IMR-90 (cell line): ENCODE measurements at regions not wholly inside any gene's neighbourhood (a gene's known extent, or its start where the extent isn't known, plus 50 kb on each side); places are given as distances from the start of the nearest gene placed in this dataset.

Experiments used
- ATAC-seq: fragments of 200-7000 bp; cut with Tn5 transposase; 2 replicates; pipeline ENCODE4 v1.9.1; 2020; ENCODE audit warnings: low read depth, mild to moderate bottlenecking, moderate library complexity
- BruUV-seq: library from RNA; stranded (reverse); fragments of 400-500 nt; replicated peaks from 2 replicates; lab custom pipeline; 2021; lab: Mats Ljungman, UMichigan
- CTCF ChIA-PET: fragments of 300-600 bp; formaldehyde crosslinking; extraction: SDS; loops from one replicate; lab custom pipeline; 2021; ENCODE audit warnings: antibody characterized with exemption; lab: Yijun Ruan, JAX
- POLR2A ChIA-PET: fragments of 300-600 bp; sonication (Branson Sonifier 250); formaldehyde crosslinking; loops from one replicate; lab custom pipeline; 2022; ENCODE audit warnings: antibody characterized with exemption; ENCODE audit not compliant: unreplicated experiment; lab: Charles Lee
- DNase-seq: peaks from one replicate; pipeline ENCODE4 v3.0.0; 2013
- H2AFZ ChIP-seq: replicated peaks from 2 replicates; pipeline ENCODE3; 2013; ENCODE audit warnings: low read length, mild to moderate bottlenecking; ENCODE audit not compliant: poor library complexity
- H2AK5ac ChIP-seq: 2 replicates; pipeline ENCODE4 v1.6.1; 2013; ENCODE audit warnings: low read depth, low read length, inconsistent platforms
- H2AK9ac ChIP-seq: replicated peaks from 2 replicates; pipeline ENCODE3; 2013; ENCODE audit warnings: mild to moderate bottlenecking, low read depth, low read length, moderate library complexity; ENCODE audit not compliant: poor library complexity
- H2BK120ac ChIP-seq: 2 replicates; pipeline ENCODE4 v1.6.1; 2013; ENCODE audit warnings: low read depth, low read length, inconsistent platforms
- H2BK15ac ChIP-seq: 3 replicates; pipeline ENCODE4 v1.6.1; 2013; ENCODE audit warnings: low read depth, low read length, inconsistent platforms
- H2BK20ac ChIP-seq: 2 replicates; pipeline ENCODE4 v1.6.1; 2013; ENCODE audit warnings: low read depth, mild to moderate bottlenecking, inconsistent platforms, low read length, moderate library complexity
- H2BK5ac ChIP-seq: 2 replicates; pipeline ENCODE4 v1.6.1; 2013; ENCODE audit warnings: mild to moderate bottlenecking, low read depth, low read length, inconsistent platforms; ENCODE audit not compliant: poor library complexity, severe bottlenecking
- H3K14ac ChIP-seq: replicated peaks from 2 replicates; pipeline ENCODE4 v1.6.1; 2013; ENCODE audit warnings: low read depth, low read length, inconsistent platforms
- H3K18ac ChIP-seq: 2 replicates; pipeline ENCODE4 v1.6.1; 2013; ENCODE audit warnings: low read depth, low read length, control low read depth
- H3K23ac ChIP-seq: 2 replicates; pipeline ENCODE4 v1.6.1; 2013; ENCODE audit warnings: low read depth, low read length, inconsistent platforms
- H3K27ac ChIP-seq: 2 replicates; pipeline ENCODE4 v1.5.1; 2013; ENCODE audit warnings: mild to moderate bottlenecking, control low read depth, low read length; ENCODE audit not compliant: insufficient read depth
- H3K27me3 ChIP-seq: 2 replicates; pipeline ENCODE4 v1.6.1; 2013; ENCODE audit warnings: low read length; ENCODE audit not compliant: control insufficient read depth, insufficient read depth
- H3K36me3 ChIP-seq: 2 replicates; pipeline ENCODE4 v1.6.1; 2013; ENCODE audit warnings: low read length, mixed read lengths; ENCODE audit not compliant: control insufficient read depth, insufficient read depth
- H3K4ac ChIP-seq: 2 replicates; pipeline ENCODE4 v1.6.1; 2013; ENCODE audit warnings: low read depth, low read length, inconsistent platforms
- H3K4me1 ChIP-seq: 2 replicates; pipeline ENCODE4 v1.6.1; 2013; ENCODE audit warnings: low read length, mixed read lengths; ENCODE audit not compliant: control insufficient read depth, insufficient read depth
- H3K4me2 ChIP-seq: 2 replicates; pipeline ENCODE4 v1.6.1; 2013; ENCODE audit warnings: low read depth, mild to moderate bottlenecking, control low read depth, low read length, moderate library complexity
- H3K4me3 ChIP-seq: 2 replicates; pipeline ENCODE4 v1.5.1; 2013; ENCODE audit warnings: low read depth, mild to moderate bottlenecking, control low read depth, low read length, moderate library complexity; ENCODE audit not compliant: insufficient read depth
- H3K56ac ChIP-seq: 2 replicates; pipeline ENCODE4 v1.6.1; 2013; ENCODE audit warnings: low read length, inconsistent platforms; ENCODE audit not compliant: insufficient read depth; ENCODE audit errors: extremely low read depth
- H3K79me1 ChIP-seq, 2 experiments: 2 replicates each; pipeline ENCODE4 v1.6.1; 2013; ENCODE audit warnings: low read length in 2 of 2, inconsistent platforms in 1 of 2, low read depth in 1 of 2
- H3K9ac ChIP-seq: 2 replicates; pipeline ENCODE4 v1.6.1; 2013; ENCODE audit warnings: low read depth, low read length, control low read depth
- H3K9me1 ChIP-seq: 2 replicates; pipeline ENCODE4 v1.6.1; 2013; ENCODE audit warnings: low read length, inconsistent platforms; ENCODE audit not compliant: insufficient read depth
- H3K9me3 ChIP-seq: 2 replicates; pipeline ENCODE4 v1.6.1; 2013; ENCODE audit warnings: low read length; ENCODE audit not compliant: control insufficient read depth, insufficient read depth
- H4K20me1 ChIP-seq: 2 replicates; pipeline ENCODE4 v1.6.1; 2013; ENCODE audit warnings: low read length, inconsistent platforms; ENCODE audit not compliant: insufficient read depth
- H4K5ac ChIP-seq: 2 replicates; pipeline ENCODE4 v1.6.1; 2013; ENCODE audit warnings: mild to moderate bottlenecking, low read depth, low read length, control low read depth
- H4K8ac ChIP-seq, 2 experiments: 2 replicates each; pipeline ENCODE4 v1.6.1; 2013; ENCODE audit warnings: low read depth in 2 of 2, low read length in 2 of 2, control low read depth in 1 of 2, inconsistent platforms in 1 of 2
- H4K91ac ChIP-seq: 2 replicates; pipeline ENCODE4 v1.6.1; 2013; ENCODE audit warnings: low read depth, low read length, inconsistent platforms; ENCODE audit not compliant: insufficient read depth
- CEBPB ChIP-seq: IDR thresholded peaks from 2 replicates; pipeline ENCODE4 v1.6.1; 2012; ENCODE audit warnings: low read depth, low read length, improper control_type of control experiment
- NFE2L2 ChIP-seq: fragments of 150-350 bp; IDR thresholded peaks from 2 replicates; pipeline ENCODE4 v1.6.1; 2016; ENCODE audit warnings: low read depth, mild to moderate bottlenecking, low read length
- RCOR1 ChIP-seq: IDR thresholded peaks from 2 replicates; pipeline ENCODE4 v1.6.1; 2012; ENCODE audit warnings: mild to moderate bottlenecking, low read length, improper control_type of control experiment; ENCODE audit not compliant: insufficient replicate concordance
- WGBS, 2 experiments: methylation state at CpG; one replicate each; pipeline versions ENCODE4 v1.1.5 to v1.1.7; 2013; ENCODE audit warnings: missing lambda C conversion rate in 2 of 2; ENCODE audit not compliant: insufficient read length in 1 of 2; ENCODE audit errors: extremely low coverage in 2 of 2; 5-methylcytosine and 5-hydroxymethylcytosine counted together
- dilution Hi-C: fragments of 300-500 bp; cut with HindIII; formaldehyde crosslinking; loops from one replicate; pipeline ENCODE4 v1.14.3; 2018; ENCODE audit warnings: low sequenced_read_pairs; ENCODE audit not compliant: unreplicated experiment
- in situ Hi-C: fragments of 300-500 bp; cut with MboI; formaldehyde crosslinking; loops from 3 replicates; pipeline ENCODE4 v1.14.3; 2019; ENCODE audit warnings: low sequenced_read_pairs, inconsistent platforms, mixed read lengths
- intact Hi-C: fragments of 100-400 bp; cut with micrococcal nuclease; formaldehyde crosslinking; loops from 2 replicates; pipeline ENCODE4 v1.10.0; 2022
- TF ChIP-seq, protein P1 (sequence below): fragments of 150-350 bp; IDR thresholded peaks from 2 replicates; pipeline ENCODE4 v1.6.1; 2016; ENCODE audit warnings: low read depth, mild to moderate bottlenecking, low read length, moderate library complexity, borderline replicate concordance

DNA sequence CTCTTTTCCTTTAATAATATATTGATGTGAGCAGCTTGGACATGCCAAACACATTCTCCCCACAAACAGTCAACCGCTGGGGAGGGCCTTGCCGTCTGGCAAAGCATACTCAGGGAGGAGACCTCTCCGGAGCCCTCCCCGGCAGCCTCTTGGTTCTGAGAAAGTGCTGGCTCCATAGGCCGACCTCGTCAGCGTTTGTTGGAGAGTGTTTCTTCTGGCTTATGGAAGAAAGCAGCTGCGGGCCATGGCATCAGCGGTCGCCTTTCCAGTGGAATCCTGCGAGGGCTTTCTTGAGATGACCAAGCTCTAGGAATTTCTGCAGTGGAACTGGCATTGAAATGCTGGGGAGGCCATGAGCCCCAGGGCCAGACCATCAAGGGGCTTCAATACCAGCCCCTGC lies 405.7 kb upstream of the IRX4 start:
- WGBS, 2 experiments = 65% methylated on average over 5 of the region's 11 CpGs; no CpG with 5 or more reads in 1 of the 2 experiments
- no peak overlapping the region for H3K14ac ChIP-seq
- no peak overlapping the region for H2BK5ac ChIP-seq
- H2BK120ac ChIP-seq = no peak overlapping the region
- no peak overlapping the region for H3K18ac ChIP-seq
- H2BK15ac ChIP-seq = no peak overlapping the region
- no peaks in the 10 kb centered on the region for H3K9me1 ChIP-seq
- ChIA-PET CTCF (no interaction called here), POLR2A (no interaction called here)
- H3K36me3 ChIP-seq = no peaks in the 10 kb centered on the region
- no peaks in the 10 kb centered on the region for H3K4me1 ChIP-seq
- no peak overlapping the region for H2AK9ac ChIP-seq
- no peaks in the 10 kb centered on the region for H4K20me1 ChIP-seq
- H3K4ac ChIP-seq = no peak overlapping the region
- BruUV-seq = no TSS peak
- H4K5ac ChIP-seq = no peak overlapping the region
- H3K79me1 ChIP-seq = no peaks in the 10 kb centered on the region
- no peak overlapping the region for H3K4me3 ChIP-seq
- ATAC-seq (no peak), DNase-seq (no peak)
- dilution Hi-C loops = no loop called here
- no peak overlapping the region for H3K4me2 ChIP-seq
- TF ChIP-seq, protein P1, sequence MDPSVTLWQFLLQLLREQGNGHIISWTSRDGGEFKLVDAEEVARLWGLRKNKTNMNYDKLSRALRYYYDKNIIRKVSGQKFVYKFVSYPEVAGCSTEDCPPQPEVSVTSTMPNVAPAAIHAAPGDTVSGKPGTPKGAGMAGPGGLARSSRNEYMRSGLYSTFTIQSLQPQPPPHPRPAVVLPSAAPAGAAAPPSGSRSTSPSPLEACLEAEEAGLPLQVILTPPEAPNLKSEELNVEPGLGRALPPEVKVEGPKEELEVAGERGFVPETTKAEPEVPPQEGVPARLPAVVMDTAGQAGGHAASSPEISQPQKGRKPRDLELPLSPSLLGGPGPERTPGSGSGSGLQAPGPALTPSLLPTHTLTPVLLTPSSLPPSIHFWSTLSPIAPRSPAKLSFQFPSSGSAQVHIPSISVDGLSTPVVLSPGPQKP = no peak
- no peak for TF ChIP-seq RCOR1
- TF ChIP-seq NFE2L2 = no peak
- TF ChIP-seq CEBPB = no peak
- intact Hi-C loops = no loop called here
- H3K9me3 ChIP-seq = peaks cover 43% of the 10 kb centered on the region
- no peak overlapping the region for H2BK20ac ChIP-seq
- no peak overlapping the region for H3K56ac ChIP-seq
- no peak overlapping the region for H4K8ac ChIP-seq
- H3K27me3 ChIP-seq = no peaks in the 10 kb centered on the region
- H2AK5ac ChIP-seq = no peak overlapping the region
- H3K9ac ChIP-seq = no peak overlapping the region
- no peak overlapping the region for H2AFZ ChIP-seq
- H3K23ac ChIP-seq = no peak overlapping the region
- no peak overlapping the region for H3K27ac ChIP-seq
- in situ Hi-C loops = no loop called here
- H4K91ac ChIP-seq = no peak overlapping the region
